SK-N-MC (cell line): ENCODE measurements at regions not wholly inside any gene's neighbourhood (a gene's known extent, or its start where the extent isn't known, plus 50 kb on each side); places are given as distances from the start of the nearest gene placed in this dataset.

Experiments
- EZH2 ChIP-seq: fragments of 200-600 bp; sonication (generic); IDR thresholded peaks from one replicate; pipeline ENCODE4 v1.6.1; 2017; ENCODE audit warnings: antibody characterized with exemption
- POLR2AphosphoS5 ChIP-seq: IDR thresholded peaks from 2 replicates; pipeline ENCODE4 v1.6.1; 2012; ENCODE audit warnings: mild to moderate bottlenecking, low read depth, low read length, borderline replicate concordance

GRCh38 chr3:20302766-20303165, 116.8 kb upstream of the SGO1 start:
- no peak for TF ChIP-seq POLR2AphosphoS5
- TF ChIP-seq EZH2, result no peak
